Left ventricle myocardium superior (tissue), 1 donor: ENCODE measurements at regions not wholly inside any gene's neighbourhood (a gene's known extent, or its start where the extent isn't known, plus 50 kb on each side); places are given as distances from the start of the nearest gene placed in this dataset.
"Not testable (repeated sequence)": the region's sequence is repeated elsewhere in the genome, so short reads cannot be mapped to it uniquely, and the experiment has no call there.

Experiments used
- ATAC-seq: fragments of 200-7000 bp; cut with Tn5 transposase; one replicate; pipeline ENCODE4 v1.9.1; 2020; ENCODE audit warnings: mild to moderate bottlenecking, moderate library complexity
- DNase-seq: peaks from one replicate; pipeline ENCODE4 v3.0.0-alpha.2; 2020
- intact Hi-C: fragments of 100-400 bp; cut with micrococcal nuclease; formaldehyde crosslinking; loops from one replicate; pipeline ENCODE4 v1.11.0; 2022
- donor health status: DM: no; HTN: yes; CAD: no; lungs with severe emphysema.

DNA sequence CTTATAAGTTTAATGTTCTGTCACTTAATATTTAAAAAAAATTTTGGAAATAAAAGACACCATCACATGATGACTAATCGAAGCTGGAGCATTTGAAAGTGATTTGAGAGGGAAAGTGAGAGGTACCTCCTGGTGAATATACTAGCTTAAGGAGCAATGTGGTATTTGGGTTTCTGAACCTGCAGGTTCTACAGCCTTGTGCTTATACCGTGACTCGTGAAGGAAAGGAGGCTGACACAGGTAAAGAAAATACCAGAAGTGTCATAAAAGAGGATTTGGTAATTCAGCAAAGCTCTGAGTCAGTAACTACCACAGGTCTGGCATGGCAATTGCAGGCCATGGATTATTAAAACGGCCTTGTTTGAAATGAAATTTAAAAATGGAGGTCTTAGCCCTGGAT, 151.0 kb downstream of the SLC38A4 start:
- ATAC-seq, result no peak
- intact Hi-C loops, result loop anchor here (5.0 kb wide), 1 partner anchor 258 kb away; no protein-coding TSS in a partner anchor
- no peak for DNase-seq

DNA sequence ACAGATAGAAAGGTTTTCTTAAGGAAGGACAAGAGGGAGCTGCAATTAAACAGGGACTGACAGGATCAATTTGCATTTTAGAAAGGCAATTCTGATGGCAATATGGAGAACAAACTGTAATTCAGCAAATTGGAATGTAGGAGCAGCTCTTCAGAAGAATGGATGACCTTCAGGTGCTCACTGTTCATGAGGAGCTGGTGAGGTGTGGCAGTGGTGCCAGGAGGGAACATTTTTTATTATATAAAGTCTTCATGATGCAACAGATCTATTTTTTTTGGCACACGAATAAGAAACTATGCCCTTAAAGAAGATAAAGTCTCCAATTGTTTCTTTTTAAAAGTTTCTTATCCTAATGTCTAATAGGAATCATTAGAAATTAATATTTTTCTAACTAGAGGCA, 151.7 kb downstream of the SLC38A4 start:
- DNase-seq, result no peak
- no peak for ATAC-seq
- intact Hi-C loops, result no loop called here

DNA sequence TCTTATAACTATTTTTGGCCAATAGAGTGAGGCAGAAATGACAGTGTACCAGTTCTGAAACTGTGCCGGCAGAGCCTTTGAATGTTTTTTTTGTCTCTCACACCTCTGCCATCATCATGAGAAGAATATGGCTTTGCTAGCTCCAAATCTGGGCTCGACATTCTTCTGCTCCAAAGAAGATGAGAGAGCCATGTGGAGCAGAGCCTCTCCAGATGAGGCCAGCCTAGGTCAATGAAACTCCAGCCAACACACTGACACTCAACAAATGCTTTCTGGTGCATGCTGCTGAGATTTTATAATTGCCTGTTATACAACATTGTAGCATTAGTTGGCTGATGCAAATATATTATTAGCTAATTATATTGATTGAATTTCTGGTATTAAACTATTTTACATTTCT, 154.7 kb downstream of the SLC38A4 start:
- intact Hi-C loops, result no loop called here
- DNase-seq (no peak), ATAC-seq (peak; percentile 58)

DNA sequence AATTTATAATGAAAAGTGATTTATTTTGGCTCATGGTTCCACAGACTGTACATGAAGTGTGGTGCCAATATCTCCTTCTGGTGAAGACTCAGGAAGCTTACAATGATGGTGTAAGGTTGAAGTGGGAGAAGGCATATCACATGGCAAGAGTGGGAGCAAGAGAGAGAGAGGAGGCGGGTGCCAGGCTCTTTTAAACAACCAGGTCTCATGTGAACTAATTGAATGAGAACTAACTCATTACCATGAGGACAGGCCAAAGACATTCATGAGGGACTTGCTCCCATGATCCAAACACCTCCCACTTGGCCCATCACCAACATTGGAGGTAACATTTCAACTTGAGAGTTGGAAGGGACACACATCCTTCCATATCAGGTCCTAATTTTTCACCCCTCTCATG, 155.2 kb downstream of the SLC38A4 start:
- intact Hi-C loops, result no loop called here
- ATAC-seq (no peak), DNase-seq (no peak)

DNA sequence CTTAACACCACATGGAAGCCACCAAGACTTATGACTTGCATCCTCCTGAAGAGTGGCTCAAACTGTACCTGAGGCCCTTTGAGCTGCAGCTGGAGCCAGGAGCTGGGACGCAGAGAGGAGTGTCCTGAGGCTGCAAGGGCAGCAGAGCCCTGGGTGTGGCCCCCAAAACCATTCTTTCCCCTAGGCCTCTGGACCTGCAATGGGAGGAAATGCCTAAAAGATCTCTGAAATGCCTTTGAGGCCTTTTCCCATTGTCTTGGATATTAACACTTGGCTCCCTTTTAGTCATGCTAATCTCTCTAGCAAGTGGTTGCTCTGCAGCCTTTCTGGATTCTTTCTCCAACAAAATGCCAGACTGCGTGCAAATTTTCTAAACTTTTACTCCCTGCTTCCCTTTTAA, 156.1 kb downstream of the SLC38A4 start:
- no peak for DNase-seq
- intact Hi-C loops, result loop anchor here (5.0 kb wide), 1 partner anchor 302 kb away; no protein-coding TSS in a partner anchor
- ATAC-seq, result no peak

DNA sequence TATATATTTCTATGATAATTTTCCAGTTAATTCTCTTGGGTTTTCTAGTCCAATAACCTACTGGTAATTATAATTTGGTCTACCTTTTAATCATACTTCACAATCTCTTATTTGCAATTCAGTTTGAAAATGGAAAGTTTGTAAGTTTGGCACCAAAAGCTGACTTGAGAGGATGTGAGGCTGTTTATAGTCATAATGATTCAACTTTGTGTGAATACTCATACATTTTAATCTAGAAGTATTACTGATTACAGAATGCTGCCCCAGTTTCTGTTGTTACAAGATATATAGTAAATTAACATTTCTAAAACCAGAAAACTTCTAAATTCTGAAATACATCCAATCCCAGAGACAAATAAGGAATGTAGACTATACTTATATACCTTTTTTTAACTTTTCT, 158.2 kb downstream of the SLC38A4 start:
- intact Hi-C loops, result loop anchor here (5.0 kb wide), 1 partner anchor 300 kb away; no protein-coding TSS in a partner anchor
- ATAC-seq (no peak), DNase-seq (no peak)

DNA sequence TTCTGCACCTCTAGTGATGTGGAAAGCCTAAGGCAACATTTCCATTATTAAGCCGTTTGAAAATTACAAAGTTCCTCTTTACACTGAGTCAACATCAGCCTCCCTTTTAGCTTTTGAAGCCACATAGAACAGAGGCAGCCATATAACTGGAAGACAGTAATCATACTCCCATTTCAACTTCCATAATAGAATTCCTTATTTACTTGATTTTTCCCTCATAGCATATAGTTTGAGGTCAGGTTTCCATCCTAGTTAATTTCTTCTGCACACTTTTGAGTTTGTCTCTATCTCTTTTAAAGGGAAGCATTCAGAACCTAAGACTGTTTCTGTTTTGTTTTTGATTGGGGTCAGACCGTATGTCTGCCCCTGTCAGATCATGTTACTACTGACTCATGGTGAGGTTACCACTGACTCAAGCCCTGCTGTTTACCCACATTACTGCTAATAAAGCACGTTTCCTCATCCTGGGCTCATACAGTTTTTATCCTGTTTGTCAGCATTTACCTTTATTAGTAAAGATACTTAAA, 161.0 kb downstream of the SLC38A4 start:
- intact Hi-C loops, result loop anchor here (5.0 kb wide), 1 partner anchor 298 kb away; no protein-coding TSS in a partner anchor
- no peak for ATAC-seq
- no peak for DNase-seq

DNA sequence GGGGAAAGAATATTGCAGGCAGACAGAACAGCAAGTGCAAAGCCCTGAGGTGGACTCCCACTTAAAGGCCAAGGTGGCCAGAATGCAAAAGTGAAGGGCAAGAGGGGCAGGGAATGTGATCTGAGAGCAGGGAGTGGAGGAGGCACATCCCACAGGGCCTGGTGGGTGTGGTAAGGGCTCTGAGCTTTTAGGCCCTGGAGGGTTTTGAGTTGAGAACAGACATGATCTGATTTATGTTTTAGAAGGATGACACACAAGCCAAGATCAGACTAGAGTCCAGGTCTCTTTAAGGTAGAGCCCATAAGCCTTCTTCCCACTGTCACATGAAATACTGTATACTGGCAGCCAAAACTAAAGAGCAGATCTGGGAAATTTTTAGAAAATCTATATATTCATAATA, 162.5 kb downstream of the SLC38A4 start:
- ATAC-seq, result no peak
- intact Hi-C loops, result no loop called here
- no peak for DNase-seq

DNA sequence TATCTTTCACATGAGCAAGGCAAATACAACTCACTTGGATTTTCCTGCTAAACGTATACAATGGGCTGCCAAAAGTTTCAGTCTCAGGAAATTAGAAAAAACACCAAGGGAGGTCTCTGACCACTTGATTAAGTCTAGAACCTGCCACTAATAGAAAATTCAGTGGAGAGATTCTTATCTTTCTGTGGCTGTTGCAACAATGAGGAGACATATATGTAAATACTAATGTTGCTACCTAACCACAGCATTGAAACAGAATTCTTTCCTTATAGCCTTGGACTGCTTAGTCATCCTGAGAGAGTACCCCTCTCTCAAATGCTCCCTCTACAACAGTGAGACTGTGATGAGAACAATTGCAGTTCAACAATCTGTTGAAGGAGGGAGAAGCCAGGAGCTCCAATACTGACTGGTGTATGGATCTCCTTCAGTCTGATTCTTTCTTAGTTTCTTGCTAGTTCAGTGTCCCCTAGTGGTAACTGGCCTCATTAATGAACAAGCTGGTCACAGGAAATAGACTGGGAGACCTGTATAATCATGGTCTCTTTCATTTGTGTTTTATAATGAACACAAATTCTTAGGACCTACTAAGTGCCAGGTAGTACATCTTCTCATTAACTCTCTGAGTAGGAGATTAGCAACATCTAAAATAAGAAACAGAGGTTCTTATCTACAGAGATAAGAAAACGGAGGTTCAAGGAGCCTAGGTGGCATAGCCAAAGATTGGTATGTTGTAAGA, 164.5 kb downstream of the SLC38A4 start:
- no peak for DNase-seq
- intact Hi-C loops, result no loop called here
- peak; percentile 82 for ATAC-seq

DNA sequence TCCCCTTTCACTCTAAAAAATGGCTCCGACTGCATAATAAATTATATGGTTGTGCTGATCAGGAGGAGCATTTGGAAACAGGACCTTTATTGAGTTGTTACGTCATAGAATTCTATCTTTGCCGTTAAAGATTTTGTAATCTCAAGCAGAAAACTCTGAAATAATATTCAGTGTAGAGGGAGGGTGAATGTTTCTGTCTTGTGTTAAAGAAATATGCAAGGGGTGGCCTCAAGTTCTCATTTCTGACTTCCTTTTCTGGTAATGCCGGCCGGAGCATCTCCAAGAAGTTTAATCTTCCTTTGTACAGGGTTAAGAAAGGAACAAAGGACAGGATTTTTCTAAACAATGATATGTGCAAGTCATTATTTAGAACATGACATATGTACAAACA, 165.1 kb downstream of the SLC38A4 start:
- no peak for DNase-seq
- no peak for ATAC-seq
- intact Hi-C loops, result no loop called here

DNA sequence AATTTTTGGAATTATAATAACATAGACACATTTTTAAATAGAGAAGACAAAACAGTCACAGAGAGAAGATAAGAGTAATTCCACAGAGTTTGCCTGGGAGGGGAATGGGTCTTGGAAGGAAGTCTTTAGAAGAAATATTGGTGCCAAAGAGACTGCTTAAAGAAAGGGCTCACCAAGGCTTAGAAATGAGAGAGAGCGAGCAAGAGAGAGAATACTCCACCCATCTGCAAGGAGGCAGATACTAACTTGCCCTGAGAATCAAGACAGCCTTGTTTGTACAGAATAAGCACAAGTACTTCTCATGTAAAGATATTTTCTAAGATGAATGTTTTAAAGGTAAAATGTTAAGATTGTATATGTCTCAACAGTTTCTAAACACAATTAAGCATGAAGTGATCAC, 165.5 kb downstream of the SLC38A4 start:
- DNase-seq, result no peak
- peak; percentile 28 for ATAC-seq
- intact Hi-C loops, result no loop called here

DNA sequence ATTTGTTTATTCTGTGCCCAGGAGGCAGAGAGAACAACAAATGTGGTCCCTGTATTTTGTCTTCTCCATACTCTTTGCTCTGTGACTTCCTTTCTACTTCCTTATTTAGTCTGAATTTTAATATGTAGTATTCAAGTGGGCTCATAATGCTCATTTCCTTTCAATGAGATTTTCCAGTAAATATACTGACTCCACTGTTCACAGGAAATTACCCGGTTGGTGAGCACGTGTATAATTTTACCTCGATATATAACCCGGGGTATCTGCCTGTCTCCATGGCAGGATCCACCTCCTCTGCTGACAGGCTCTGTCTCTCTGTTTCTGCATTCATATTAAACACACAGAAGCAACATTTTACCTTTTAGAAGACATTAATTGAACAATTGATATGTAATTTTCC, 166.0 kb downstream of the SLC38A4 start:
- DNase-seq, result no peak
- ATAC-seq, result peak; percentile 10
- intact Hi-C loops, result no loop called here

DNA sequence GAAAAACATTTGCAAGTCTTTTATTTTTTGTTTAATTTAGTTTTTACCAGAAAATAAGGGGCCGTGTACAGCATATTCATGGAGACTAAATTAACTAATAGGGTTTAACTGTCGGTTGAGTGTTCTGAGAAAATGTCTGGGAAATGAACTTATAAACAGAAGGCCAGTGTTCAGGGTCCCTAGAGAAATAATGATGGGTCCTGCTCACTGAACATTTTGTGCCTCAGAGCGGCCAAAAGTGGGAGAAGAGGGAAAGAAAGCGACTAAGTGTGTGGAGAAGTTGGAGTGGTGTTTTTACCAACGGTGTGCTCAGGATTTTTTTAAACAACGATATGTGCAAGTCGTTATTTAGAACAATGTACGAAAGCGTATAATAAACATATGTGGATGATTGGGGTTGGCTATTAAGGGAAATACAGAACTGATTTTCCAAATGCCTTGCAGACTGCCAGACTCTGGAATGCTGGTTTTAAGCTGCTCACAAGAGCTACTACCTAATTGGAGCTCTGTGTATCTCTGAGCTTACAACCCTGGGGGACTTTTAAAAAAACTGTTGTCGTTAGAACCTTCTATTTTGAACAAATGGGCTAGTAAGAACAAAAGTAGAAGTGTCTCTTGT, 166.7 kb downstream of the SLC38A4 start:
- no peak for DNase-seq
- ATAC-seq, result peak; percentile 62
- intact Hi-C loops, result no loop called here

DNA sequence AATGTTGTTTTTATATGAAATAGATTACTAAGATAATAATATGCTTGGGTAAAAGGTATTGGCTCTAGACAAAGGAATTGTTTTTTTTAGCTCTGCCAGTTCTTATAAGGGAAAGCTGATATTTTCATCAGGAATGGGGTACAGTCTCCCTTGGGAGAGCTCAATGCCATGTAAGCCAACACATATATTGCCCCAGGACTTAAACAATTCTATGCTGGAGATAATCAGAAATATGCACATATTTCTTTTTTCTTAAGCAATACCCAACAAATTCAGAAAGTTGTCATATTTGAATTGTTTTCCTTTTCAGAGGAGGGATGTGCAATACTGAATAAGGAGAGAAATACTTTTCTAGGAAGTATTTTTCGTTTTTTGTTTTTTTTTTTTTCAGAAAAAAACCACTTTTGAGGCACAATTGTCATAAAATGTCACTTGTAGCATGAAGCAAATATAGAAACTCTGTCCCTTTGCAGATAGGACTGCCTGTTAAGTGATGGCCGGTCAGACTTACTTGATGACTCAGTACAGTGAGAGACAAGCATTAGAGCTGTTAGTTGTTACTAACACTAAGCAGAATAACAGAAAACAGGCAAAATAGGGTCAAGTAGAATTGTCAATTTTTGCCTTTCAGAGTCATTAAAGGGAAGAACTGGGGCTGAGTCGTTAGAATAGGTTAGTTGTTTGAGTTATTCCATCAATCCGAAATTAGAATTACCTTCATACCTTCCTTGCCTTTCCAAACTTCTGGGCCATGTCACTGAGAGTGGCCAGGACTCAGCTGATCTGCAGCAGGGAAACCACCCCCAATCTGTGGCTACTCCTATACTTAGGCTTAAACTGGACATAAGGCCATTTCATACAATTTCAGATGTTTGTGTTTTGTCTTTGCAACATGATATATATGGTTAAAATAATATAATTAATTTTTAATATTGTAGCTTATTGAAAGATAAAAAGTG, 168.1 kb downstream of the SLC38A4 start:
- intact Hi-C loops, result no loop called here
- peak; percentile 66 for ATAC-seq
- DNase-seq, result no peak

DNA sequence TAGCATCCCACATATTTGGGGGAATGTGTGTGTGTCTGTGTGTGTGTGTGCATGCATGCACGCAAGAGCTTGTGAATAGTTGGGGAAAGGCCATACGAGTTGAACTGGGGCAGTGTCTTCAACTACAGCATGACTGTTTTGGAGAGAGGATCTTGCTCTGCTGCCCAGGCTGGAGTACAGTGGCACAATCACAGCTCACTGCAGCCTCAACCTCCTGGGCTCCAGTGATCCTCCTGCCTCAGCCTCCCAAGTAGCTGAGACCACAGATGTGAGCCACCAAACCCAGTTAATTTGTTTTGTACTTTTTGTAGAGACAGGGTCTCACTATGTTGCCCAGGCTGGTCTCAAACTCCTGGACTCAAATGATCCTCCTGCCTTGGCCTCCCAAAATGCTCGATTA, 169.8 kb downstream of the SLC38A4 start:
- ATAC-seq, intact Hi-C loops: not testable (repeated sequence)

DNA sequence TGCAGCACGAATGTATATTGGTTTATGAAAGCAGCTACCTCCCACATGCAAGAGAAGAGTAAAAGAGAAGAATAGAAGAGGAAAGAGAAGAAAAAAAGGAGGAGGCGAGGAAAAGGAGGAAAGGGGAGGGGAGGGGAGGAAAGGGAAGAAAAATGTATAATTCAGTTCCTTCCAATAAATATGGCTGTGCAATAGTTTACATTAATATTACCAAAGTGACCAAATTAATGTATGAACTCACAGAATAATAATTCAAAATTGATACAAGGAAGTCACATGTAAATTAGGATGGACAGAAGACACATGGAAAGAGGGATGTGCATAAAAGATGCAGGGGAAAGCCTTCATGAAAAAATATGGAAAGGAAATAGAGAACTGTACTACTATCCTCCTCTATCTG, 172.5 kb downstream of the SLC38A4 start:
- intact Hi-C loops, result no loop called here
- no peak for DNase-seq
- ATAC-seq, result no peak

More for the DNA sequence above, 169.8 kb downstream of the SLC38A4 start:
- not testable (repeated sequence) for DNase-seq

DNA sequence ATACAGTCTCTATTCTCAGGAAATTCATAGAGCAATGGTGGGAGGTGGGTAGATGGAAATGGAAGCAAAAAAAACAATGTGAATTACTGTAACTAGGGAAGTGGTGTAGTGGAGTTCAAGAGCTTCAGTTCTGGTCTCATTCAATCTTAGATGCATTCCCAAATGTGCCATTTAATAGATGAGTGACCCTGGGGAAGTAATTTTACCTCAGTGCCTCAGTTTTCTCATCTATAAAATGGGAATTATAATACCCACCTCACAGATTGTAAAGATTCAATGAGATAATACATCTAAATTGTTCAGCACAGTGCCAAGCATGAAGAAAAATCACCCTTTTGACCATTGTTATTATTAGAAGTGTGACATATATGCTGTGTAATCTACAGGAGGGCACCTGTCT, 173.1 kb downstream of the SLC38A4 start:
- intact Hi-C loops, result no loop called here
- no peak for ATAC-seq
- DNase-seq, result no peak

DNA sequence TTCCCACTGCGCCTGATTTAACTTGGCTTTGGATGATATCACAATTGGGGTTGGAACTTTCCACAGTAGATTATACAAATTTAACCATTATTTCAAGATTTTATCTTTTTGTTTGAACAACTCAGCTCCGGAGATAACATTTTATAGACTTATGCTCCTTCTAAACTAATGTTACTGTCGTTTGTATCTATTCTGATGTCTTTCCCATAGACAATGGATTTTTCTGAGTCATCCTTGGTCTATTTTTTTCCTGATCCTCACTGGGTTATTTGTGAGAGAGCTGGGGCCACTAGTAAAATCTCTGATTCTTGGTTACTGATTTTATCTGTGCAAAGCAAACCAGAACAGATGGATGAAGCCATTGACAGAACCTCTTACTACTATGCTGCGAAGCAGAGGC, 175.1 kb downstream of the SLC38A4 start:
- ATAC-seq (no peak), DNase-seq (no peak)
- intact Hi-C loops, result no loop called here

DNA sequence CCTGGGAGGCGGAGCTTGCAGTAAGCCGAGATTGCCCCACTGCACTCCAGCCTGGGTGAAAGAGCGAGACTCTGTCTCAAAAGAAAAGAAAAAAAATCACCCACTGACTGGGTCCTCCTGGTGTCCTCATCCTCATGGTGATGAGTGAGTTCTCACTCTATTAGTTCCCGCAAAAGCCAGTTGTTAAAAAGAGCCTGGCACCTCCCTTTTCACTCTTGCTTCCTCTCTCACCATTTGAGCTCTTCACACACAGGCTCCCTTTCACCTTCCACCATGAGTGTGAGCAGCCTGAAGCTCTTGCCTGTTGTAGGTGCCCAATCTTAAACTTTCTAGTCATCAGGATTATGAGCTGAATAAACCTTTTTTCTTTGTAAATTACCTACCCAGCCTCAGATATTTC, 176.4 kb downstream of the SLC38A4 start:
- ATAC-seq, result no peak
- DNase-seq, result no peak
- intact Hi-C loops, result no loop called here

DNA sequence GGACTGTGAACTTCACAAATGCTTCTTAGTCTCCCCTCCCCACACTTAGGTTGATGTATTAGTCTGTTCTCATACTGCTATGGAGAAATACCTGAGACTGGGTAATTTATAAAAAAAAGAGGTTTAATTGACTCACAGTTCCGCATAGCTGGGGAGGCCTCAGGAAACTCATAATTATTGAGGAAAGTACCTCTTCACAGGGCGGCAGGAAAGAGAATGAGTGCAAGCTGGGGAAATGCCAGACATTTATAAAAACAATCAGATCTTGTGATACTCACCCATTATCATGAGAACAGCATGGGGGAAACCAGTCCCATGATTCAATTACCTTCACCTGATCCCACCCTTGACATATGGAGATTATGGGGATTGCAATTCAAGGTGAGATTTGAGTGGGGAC, 178.8 kb downstream of the SLC38A4 start:
- DNase-seq, result no peak
- intact Hi-C loops, result no loop called here
- ATAC-seq, result no peak
